Colonic mucosa (tissue), 4 donors: ENCODE measurements at regions not wholly inside any gene's neighbourhood (a gene's known extent, or its start where the extent isn't known, plus 50 kb on each side); places are given as distances from the start of the nearest gene placed in this dataset.
"Not testable (repeated sequence)": the region's sequence is repeated elsewhere in the genome, so short reads cannot be mapped to it uniquely, and the experiment has no call there.

Source experiments
- DNase-seq: peaks from one replicate; pipeline ENCODE4 v3.0.0-alpha.2; 2020
- H3K27ac ChIP-seq: fragments of 200-600 bp; one replicate; pipeline ENCODE4 v1.8.0; 2021
- H3K27me3 ChIP-seq: fragments of 200-600 bp; one replicate; pipeline ENCODE4 v1.8.0; 2021
- H3K36me3 ChIP-seq: fragments of 200-600 bp; one replicate; pipeline ENCODE4 v1.8.0; 2021
- H3K4me1 ChIP-seq: fragments of 200-600 bp; one replicate; pipeline ENCODE4 v1.8.0; 2021; ENCODE audit warnings: mild to moderate bottlenecking
- H3K4me3 ChIP-seq: fragments of 200-600 bp; one replicate; pipeline ENCODE4 v1.8.0; 2021
- H3K9ac ChIP-seq, 2 donors: one replicate each; pipeline ENCODE4 v1.7.0; 2013; ENCODE audit warnings: control low read depth in 2 of 2, low read depth in 2 of 2, low read length in 2 of 2
- H3K9me3 ChIP-seq: fragments of 200-600 bp; one replicate; pipeline ENCODE4 v1.8.0; 2021
- intact Hi-C: fragments of 100-400 bp; cut with DNase I; formaldehyde crosslinking; loops from one replicate; pipeline ENCODE4 v1.14.1; 2022
- TF ChIP-seq, protein P1 (sequence below): fragments of 200-600 bp; IDR thresholded peaks from one replicate; pipeline ENCODE4 v1.8.0; 2022; ENCODE audit warnings: antibody characterized with exemption, mild to moderate bottlenecking
- donor health status: healthy.
- donor health status: DM: no; HTN: no; CAD: no.
- donor health status: DM: no; HTN: no; CAD: no.

DNA sequence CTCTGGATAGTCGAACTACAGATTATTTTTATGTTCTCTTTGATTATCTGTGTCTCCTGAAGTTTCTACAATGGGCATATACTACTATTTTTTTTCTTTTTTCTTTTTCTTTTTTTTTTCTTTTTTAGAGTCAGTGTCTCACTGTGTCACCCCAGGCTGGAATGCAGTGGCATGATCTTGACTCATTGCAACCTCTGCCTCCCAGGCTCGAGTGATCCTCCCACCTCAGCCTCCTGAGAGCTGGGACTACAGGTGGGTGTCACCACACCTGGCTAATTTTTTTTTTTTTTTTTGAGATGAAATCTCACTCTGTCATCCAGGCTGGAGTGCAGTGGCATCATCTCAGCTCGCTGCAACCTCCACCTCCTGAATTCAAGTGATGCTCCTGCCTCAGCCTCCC, 250.7 kb upstream of the KAZN start:
- Histone ChIP-seq H3K27me3 (no peaks in the 10 kb centered on the region), H3K4me3 (no peak overlapping the region), H3K9me3 (no peaks in the 10 kb centered on the region), H3K36me3 (no peaks in the 10 kb centered on the region), H3K27ac (no peak overlapping the region), H3K9ac (no peak overlapping the region), H3K4me1 (no peaks in the 10 kb centered on the region)
- DNase-seq = no peak
- TF ChIP-seq, protein P1, sequence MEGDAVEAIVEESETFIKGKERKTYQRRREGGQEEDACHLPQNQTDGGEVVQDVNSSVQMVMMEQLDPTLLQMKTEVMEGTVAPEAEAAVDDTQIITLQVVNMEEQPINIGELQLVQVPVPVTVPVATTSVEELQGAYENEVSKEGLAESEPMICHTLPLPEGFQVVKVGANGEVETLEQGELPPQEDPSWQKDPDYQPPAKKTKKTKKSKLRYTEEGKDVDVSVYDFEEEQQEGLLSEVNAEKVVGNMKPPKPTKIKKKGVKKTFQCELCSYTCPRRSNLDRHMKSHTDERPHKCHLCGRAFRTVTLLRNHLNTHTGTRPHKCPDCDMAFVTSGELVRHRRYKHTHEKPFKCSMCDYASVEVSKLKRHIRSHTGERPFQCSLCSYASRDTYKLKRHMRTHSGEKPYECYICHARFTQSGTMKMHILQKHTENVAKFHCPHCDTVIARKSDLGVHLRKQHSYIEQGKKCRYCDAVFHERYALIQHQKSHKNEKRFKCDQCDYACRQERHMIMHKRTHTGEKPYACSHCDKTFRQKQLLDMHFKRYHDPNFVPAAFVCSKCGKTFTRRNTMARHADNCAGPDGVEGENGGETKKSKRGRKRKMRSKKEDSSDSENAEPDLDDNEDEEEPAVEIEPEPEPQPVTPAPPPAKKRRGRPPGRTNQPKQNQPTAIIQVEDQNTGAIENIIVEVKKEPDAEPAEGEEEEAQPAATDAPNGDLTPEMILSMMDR = no peak
- intact Hi-C loops = no loop called here

- intact Hi-C loops = no loop called here
- no peak for DNase-seq
- Histone ChIP-seq H3K27ac (no peak overlapping the region), H3K4me3 (no peak overlapping the region), H3K9me3 (no peaks in the 10 kb centered on the region), H3K9ac (no peak overlapping the region), H3K27me3 (no peaks in the 10 kb centered on the region), H3K36me3 (no peaks in the 10 kb centered on the region), H3K4me1 (no peaks in the 10 kb centered on the region)
- TF ChIP-seq, protein P1 = no peak
Measured at GRCh38 chr1:14350197-14350596, 248.3 kb upstream of the KAZN start.

- H3K9ac ChIP-seq = no peak overlapping the region
- TF ChIP-seq, protein P1 = no peak
- intact Hi-C loops = no loop called here
- no peak overlapping the region for H3K27ac ChIP-seq
- no peak for DNase-seq
- H3K4me1 ChIP-seq = no peaks in the 10 kb centered on the region
- no peaks in the 10 kb centered on the region for H3K36me3 ChIP-seq
- H3K4me3 ChIP-seq = no peak overlapping the region
- no peaks in the 10 kb centered on the region for H3K9me3 ChIP-seq
- H3K27me3 ChIP-seq = no peaks in the 10 kb centered on the region
Measured at GRCh38 chr1:14352897-14353296, 245.6 kb upstream of the KAZN start.

GRCh38 chr1:14361005-14361404, 237.5 kb upstream of the KAZN start:
- H3K36me3 ChIP-seq, intact Hi-C loops, H3K27me3 ChIP-seq, H3K9ac ChIP-seq, H3K4me3 ChIP-seq, H3K27ac ChIP-seq, H3K4me1 ChIP-seq, H3K9me3 ChIP-seq: not testable (repeated sequence)
- DNase-seq = peak; percentile 50

DNA sequence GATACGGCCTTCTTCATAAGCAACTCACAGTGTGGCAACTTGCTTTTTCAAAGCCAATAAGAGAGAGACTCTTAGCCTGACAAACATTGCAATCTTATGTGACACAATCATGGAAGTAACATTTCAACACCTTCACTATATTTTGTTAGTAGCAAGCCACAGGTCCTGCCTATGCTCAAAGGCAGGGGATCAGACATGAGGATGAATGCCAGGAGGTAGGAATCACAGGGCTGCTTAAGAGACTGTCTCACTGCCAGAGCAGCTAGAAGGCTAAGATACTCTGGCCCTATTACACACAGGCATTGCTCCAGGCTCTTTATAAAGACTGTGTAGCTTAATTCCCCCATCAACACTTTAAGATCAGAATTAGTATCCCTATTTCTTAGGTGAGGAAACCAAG, 236.2 kb upstream of the KAZN start:
- no peak overlapping the region for H3K4me3 ChIP-seq
- TF ChIP-seq, protein P1 = no peak

GRCh38 chr1:14363036-14363590, 235.4 kb upstream of the KAZN start:
- TF ChIP-seq, protein P1 = no peak
- no peaks in the 10 kb centered on the region for H3K36me3 ChIP-seq
- no peaks in the 10 kb centered on the region for H3K4me1 ChIP-seq
- no peak overlapping the region for H3K4me3 ChIP-seq
- H3K27me3 ChIP-seq = no peaks in the 10 kb centered on the region
- H3K9ac ChIP-seq = no peak overlapping the region
- H3K9me3 ChIP-seq = no peaks in the 10 kb centered on the region
- DNase-seq = no peak
- intact Hi-C loops = no loop called here
- no peak overlapping the region for H3K27ac ChIP-seq

More for the DNA sequence above, 236.2 kb upstream of the KAZN start:
- Histone ChIP-seq H3K27me3 (no peaks in the 10 kb centered on the region), H3K27ac (no peak overlapping the region), H3K4me1 (no peaks in the 10 kb centered on the region), H3K9ac (no peak overlapping the region), H3K9me3 (no peaks in the 10 kb centered on the region), H3K36me3 (no peaks in the 10 kb centered on the region)
- DNase-seq = no peak
- intact Hi-C loops = no loop called here
